ENCODE measurements at regions not wholly inside any gene's neighbourhood (a gene's known extent, or its start where the extent isn't known, plus 50 kb on each side); places are given as distances from the start of the nearest gene placed in this dataset.

DNA sequence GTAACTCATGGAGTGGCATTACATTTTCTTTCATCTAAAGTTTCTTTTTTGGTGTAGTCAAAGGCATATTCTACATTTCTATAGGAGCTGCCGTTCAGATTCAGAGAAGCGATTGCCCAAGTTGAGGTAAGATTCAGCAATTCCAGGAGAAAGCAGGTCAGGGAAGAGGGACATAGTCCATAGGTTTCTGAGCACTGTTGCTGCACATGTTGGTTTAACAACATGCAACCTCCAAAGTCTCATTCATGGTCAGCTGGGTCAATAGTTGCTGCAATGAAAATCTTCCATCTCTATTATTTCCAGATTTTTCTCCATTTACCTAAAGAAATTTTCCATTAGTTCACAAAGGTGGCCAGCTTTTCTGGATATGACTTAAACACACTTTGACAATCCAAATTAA lies 682.3 kb upstream of the MAN1A1 start:
- no peak overlapping the region for H3K27ac ChIP-seq (ENCODE audit: low read depth in 1 of 2, low read length in 2 of 2)
- no peaks in the 10 kb centered on the region for H4K20me1 ChIP-seq (ENCODE audit: insufficient read depth, low read length)
- Mint-ChIP-seq H3K27me3 (ENCODE audit: low read depth in 3 of 3) (peaks cover 0 to 4% (median 1%) of the 10 kb centered on the region in 3 donors), H3K9me3 (peaks cover 0 to 8% (median 4%) of the 10 kb centered on the region in 7 donors), H3K4me1 (no peaks in the 10 kb centered on the region), H3K27ac (no peak overlapping the region), H3K4me3 (no peak overlapping the region), H3K36me3 (no peaks in the 10 kb centered on the region)
- H3K27me3 ChIP-seq (ENCODE audit: control insufficient read depth in 2 of 2, insufficient read depth in 2 of 2, low read length in 2 of 2): no peaks in the 10 kb centered on the region
- H3K4me3 ChIP-seq (replicated peaks in 1 of 3; ENCODE audit: low read depth in 2 of 3, low read length in 3 of 3): no peak overlapping the region
- H3K36me3 ChIP-seq (replicated peaks in 1 of 2; ENCODE audit: control insufficient read depth in 1 of 2, insufficient read depth in 2 of 2, low read length in 2 of 2): no peaks in the 10 kb centered on the region
- no peak for DNase-seq
- no peak overlapping the region for H3K4me2 ChIP-seq (replicated peaks; ENCODE audit: extremely low read depth, low read length, poor library complexity, severe bottlenecking)
- H2AFZ ChIP-seq (ENCODE audit: insufficient read depth, low read depth, low read length, poor library complexity, severe bottlenecking): no peak overlapping the region
- TF ChIP-seq, protein P1, sequence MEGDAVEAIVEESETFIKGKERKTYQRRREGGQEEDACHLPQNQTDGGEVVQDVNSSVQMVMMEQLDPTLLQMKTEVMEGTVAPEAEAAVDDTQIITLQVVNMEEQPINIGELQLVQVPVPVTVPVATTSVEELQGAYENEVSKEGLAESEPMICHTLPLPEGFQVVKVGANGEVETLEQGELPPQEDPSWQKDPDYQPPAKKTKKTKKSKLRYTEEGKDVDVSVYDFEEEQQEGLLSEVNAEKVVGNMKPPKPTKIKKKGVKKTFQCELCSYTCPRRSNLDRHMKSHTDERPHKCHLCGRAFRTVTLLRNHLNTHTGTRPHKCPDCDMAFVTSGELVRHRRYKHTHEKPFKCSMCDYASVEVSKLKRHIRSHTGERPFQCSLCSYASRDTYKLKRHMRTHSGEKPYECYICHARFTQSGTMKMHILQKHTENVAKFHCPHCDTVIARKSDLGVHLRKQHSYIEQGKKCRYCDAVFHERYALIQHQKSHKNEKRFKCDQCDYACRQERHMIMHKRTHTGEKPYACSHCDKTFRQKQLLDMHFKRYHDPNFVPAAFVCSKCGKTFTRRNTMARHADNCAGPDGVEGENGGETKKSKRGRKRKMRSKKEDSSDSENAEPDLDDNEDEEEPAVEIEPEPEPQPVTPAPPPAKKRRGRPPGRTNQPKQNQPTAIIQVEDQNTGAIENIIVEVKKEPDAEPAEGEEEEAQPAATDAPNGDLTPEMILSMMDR (IDR thresholded peaks at IDR 0.05): no peak
- H3K9ac ChIP-seq (ENCODE audit: insufficient read depth, low read length, poor library complexity, severe bottlenecking): no peak overlapping the region
- peaks cover 0 to 2% of the 10 kb centered on the region in 2 donors for H3K9me3 ChIP-seq (replicated peaks in 1 of 2; ENCODE audit: control insufficient read depth in 1 of 2, insufficient read depth in 1 of 2, low read length in 2 of 2)
- intact Hi-C loops (cut with micrococcal nuclease): no loop called here
- WGBS (ENCODE audit: insufficient coverage): no CpG with 5 or more reads among the region's 2 CpGs
- no peaks in the 10 kb centered on the region for H3K4me1 ChIP-seq (ENCODE audit: control insufficient read depth in 1 of 2, insufficient read depth in 2 of 2, low read length in 2 of 2)
- H3K79me2 ChIP-seq (ENCODE audit: insufficient read depth, low read length): no peaks in the 10 kb centered on the region

DNA sequence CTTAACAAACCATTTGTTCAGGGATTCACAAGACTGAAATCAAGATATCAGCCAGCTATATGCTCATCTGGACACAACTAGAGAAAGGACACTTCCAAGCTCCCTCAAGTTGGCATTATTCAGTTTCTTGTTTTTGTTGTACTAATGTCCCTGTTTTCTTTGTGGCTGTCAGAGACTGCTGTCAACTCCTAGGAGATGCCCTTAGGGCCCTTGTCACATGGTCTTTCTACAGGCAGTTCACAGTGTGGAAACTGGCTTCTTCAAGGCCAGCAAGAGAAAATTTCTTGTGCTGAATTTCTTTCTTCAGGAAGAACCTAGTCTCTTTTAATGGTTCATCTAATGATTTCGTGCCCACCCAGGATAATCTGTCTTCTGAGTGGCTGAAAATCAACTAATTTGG lies 677.2 kb upstream of the MAN1A1 start:
- Histone ChIP-seq H2AFZ (ENCODE audit: insufficient read depth, low read depth, low read length, poor library complexity, severe bottlenecking) (no peak overlapping the region), H3K9ac (ENCODE audit: insufficient read depth, low read length, poor library complexity, severe bottlenecking) (no peak overlapping the region), H3K27me3 (ENCODE audit: control insufficient read depth in 2 of 2, insufficient read depth in 2 of 2, low read length in 2 of 2) (no peaks in the 10 kb centered on the region), H3K4me1 (ENCODE audit: control insufficient read depth in 1 of 2, insufficient read depth in 2 of 2, low read length in 2 of 2) (no peaks in the 10 kb centered on the region), H3K4me2 (replicated peaks; ENCODE audit: extremely low read depth, low read length, poor library complexity, severe bottlenecking) (no peak overlapping the region), H3K27ac (ENCODE audit: low read depth in 1 of 2, low read length in 2 of 2) (no peak overlapping the region), H3K9me3 (replicated peaks in 1 of 2; ENCODE audit: control insufficient read depth in 1 of 2, insufficient read depth in 1 of 2, low read length in 2 of 2) (peaks cover 0 to 2% of the 10 kb centered on the region in 2 donors), H3K4me3 (replicated peaks in 1 of 3; ENCODE audit: low read depth in 2 of 3, low read length in 3 of 3) (no peak overlapping the region), H4K20me1 (ENCODE audit: insufficient read depth, low read length) (no peaks in the 10 kb centered on the region), H3K79me2 (ENCODE audit: insufficient read depth, low read length) (no peaks in the 10 kb centered on the region), H3K36me3 (replicated peaks in 1 of 2; ENCODE audit: control insufficient read depth in 1 of 2, insufficient read depth in 2 of 2, low read length in 2 of 2) (no peaks in the 10 kb centered on the region)
- no CpG with 5 or more reads among the region's 1 CpG for WGBS (ENCODE audit: insufficient coverage)
- Mint-ChIP-seq H3K36me3 (no peaks in the 10 kb centered on the region), H3K27ac (no peak overlapping the region), H3K4me1 (no peaks in the 10 kb centered on the region), H3K27me3 (ENCODE audit: low read depth in 3 of 3) (peaks cover 0 to 2% (median 1%) of the 10 kb centered on the region in 3 donors), H3K9me3 (peaks cover 0 to 8% (median 4%) of the 10 kb centered on the region in 7 donors), H3K4me3 (no peak overlapping the region)
- TF ChIP-seq, protein P1 (IDR thresholded peaks at IDR 0.05): no peak
- DNase-seq: no peak
- intact Hi-C loops (cut with micrococcal nuclease): no loop called here
